ENCODE measurements at regions not wholly inside any gene's neighbourhood (a gene's known extent, or its start where the extent isn't known, plus 50 kb on each side); places are given as distances from the start of the nearest gene placed in this dataset.

GRCh38 chr6:43912598-43913371 lies 142.8 kb downstream of the VEGFA start:
- TF ChIP-seq CTCF (IDR thresholded peaks at IDR 0.05), result no peak
- Histone ChIP-seq H3K27ac (no peak overlapping the region), H3K4me3 (no peak overlapping the region)
- DNase-seq (ENCODE audit: low spot score), result no peak

GRCh38 chr6:43912116-43912577 lies 142.1 kb downstream of the VEGFA start:
- DNase-seq (ENCODE audit: low spot score), result no peak
- Histone ChIP-seq H3K4me3 (no peak overlapping the region), H3K27ac (no peak overlapping the region)
- no peak for TF ChIP-seq CTCF (IDR thresholded peaks at IDR 0.05)

- DNase-seq (ENCODE audit: low spot score), result no peak
- TF ChIP-seq CTCF (IDR thresholded peaks at IDR 0.05), result no peak
- Histone ChIP-seq H3K27ac (no peak overlapping the region), H3K4me3 (no peak overlapping the region)
Observed at GRCh38 chr6:43911354-43912115, 141.5 kb downstream of the VEGFA start.

GRCh38 chr6:43910638-43911353 lies 140.8 kb downstream of the VEGFA start:
- Histone ChIP-seq H3K27ac (no peak overlapping the region), H3K4me3 (no peak overlapping the region)
- TF ChIP-seq CTCF (IDR thresholded peaks at IDR 0.05), result no peak
- DNase-seq (ENCODE audit: low spot score), result no peak

- Histone ChIP-seq H3K4me3 (no peak overlapping the region), H3K27ac (no peak overlapping the region)
- no peak for DNase-seq (ENCODE audit: low spot score)
- no peak for TF ChIP-seq CTCF (IDR thresholded peaks at IDR 0.05)
Observed at GRCh38 chr6:43910149-43910637, 140.2 kb downstream of the VEGFA start.

GRCh38 chr6:43909474-43910148 lies 139.6 kb downstream of the VEGFA start:
- Histone ChIP-seq H3K4me3 (no peak overlapping the region), H3K27ac (no peak overlapping the region)
- no peak for TF ChIP-seq CTCF (IDR thresholded peaks at IDR 0.05)
- DNase-seq (ENCODE audit: low spot score), result no peak

Data from coronary artery (tissue), 2 donors.